ENCODE measurements at regions not wholly inside any gene's neighbourhood (a gene's known extent, or its start where the extent isn't known, plus 50 kb on each side); places are given as distances from the start of the nearest gene placed in this dataset.

- Histone ChIP-seq H4K20me1 (ENCODE audit: control insufficient read depth, extremely low read depth, insufficient read depth, low read length) (no peaks in the 10 kb centered on the region), H3K79me2 (ENCODE audit: control insufficient read depth, insufficient read depth, low read length) (no peaks in the 10 kb centered on the region)
- peak in 1 of 2 donors; percentile 36 for DNase-seq (ENCODE audit: low read depth in 2 of 2)
Measured at GRCh38 chr7:110539216-110539615, 551.7 kb upstream of the LRRN3 start.

DNA sequence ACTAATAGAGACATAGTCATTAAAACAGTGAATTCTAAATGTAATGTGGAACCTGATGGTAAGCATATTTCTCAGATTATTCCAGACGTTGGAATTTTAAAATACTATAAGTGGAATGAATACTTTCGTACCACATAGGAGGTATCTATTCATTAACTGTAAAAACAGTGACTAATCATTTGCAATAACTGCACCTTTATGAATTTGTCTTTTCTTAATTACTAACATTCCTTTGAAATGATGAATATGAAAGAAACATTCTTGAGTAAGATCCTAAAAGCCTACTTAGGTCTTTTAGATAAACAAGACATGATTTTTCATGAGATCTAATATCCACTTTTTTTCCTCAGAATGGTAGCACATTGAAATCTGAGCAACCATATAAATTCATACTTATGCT, 549.0 kb upstream of the LRRN3 start:
- TF ChIP-seq EZH2 (IDR thresholded peaks at IDR 0.05; ENCODE audit: low read length, missing control alignments) (no peak), CTCF (conservative IDR thresholded peaks at IDR 0.05 in 1 of 2, IDR thresholded peaks at IDR 0.05 in 1 of 2; ENCODE audit: low read depth in 1 of 2, low read length in 2 of 2) (no peak)
- H3K79me2 ChIP-seq (ENCODE audit: control insufficient read depth, insufficient read depth, low read length), result no peaks in the 10 kb centered on the region
- no peaks in the 10 kb centered on the region for H3K36me3 ChIP-seq (ENCODE audit: control insufficient read depth, insufficient read depth, low read length)
- H4K20me1 ChIP-seq (ENCODE audit: control insufficient read depth, extremely low read depth, insufficient read depth, low read length), result no peaks in the 10 kb centered on the region
- no peak overlapping the region for H3K4me3 ChIP-seq (replicated peaks in 1 of 4; ENCODE audit: control extremely low read depth in 1 of 4, insufficient read depth in 1 of 4, low read depth in 3 of 4, low read length in 4 of 4)
- peaks cover 2% of the 10 kb centered on the region for H3K4me1 ChIP-seq (ENCODE audit: control insufficient read depth, extremely low read depth, insufficient read depth, low read length)
- H3K27ac ChIP-seq (ENCODE audit: insufficient read depth, low read length), result no peak overlapping the region
- H2AFZ ChIP-seq (ENCODE audit: low read length), result no peak overlapping the region
- H3K9me3 ChIP-seq (ENCODE audit: control insufficient read depth, insufficient read depth, low read depth, low read length), result no peaks in the 10 kb centered on the region
- H3K27me3 ChIP-seq (ENCODE audit: control insufficient read depth, insufficient read depth, low read length), result no peaks in the 10 kb centered on the region
- DNase-seq (ENCODE audit: low read depth in 2 of 2), result peak in 1 of 2 donors; percentile 70
- H3K9ac ChIP-seq (ENCODE audit: insufficient read depth, low read length), result no peak overlapping the region
- no peak overlapping the region for H3K4me2 ChIP-seq (ENCODE audit: extremely low read depth, insufficient read depth, low read length)

More at GRCh38 chr7:110539216-110539615, 551.7 kb upstream of the LRRN3 start:
- H3K9ac ChIP-seq (ENCODE audit: insufficient read depth, low read length), result no peak overlapping the region
- no peak for TF ChIP-seq EZH2 (IDR thresholded peaks at IDR 0.05; ENCODE audit: low read length, missing control alignments)
- no peak for TF ChIP-seq CTCF (conservative IDR thresholded peaks at IDR 0.05 in 1 of 2, IDR thresholded peaks at IDR 0.05 in 1 of 2; ENCODE audit: low read depth in 1 of 2, low read length in 2 of 2)
- H3K36me3 ChIP-seq (ENCODE audit: control insufficient read depth, insufficient read depth, low read length), result no peaks in the 10 kb centered on the region
- no peak overlapping the region for H2AFZ ChIP-seq (ENCODE audit: low read length)
- H3K27ac ChIP-seq (ENCODE audit: insufficient read depth, low read length), result no peak overlapping the region
- H3K4me3 ChIP-seq (replicated peaks in 1 of 4; ENCODE audit: control extremely low read depth in 1 of 4, insufficient read depth in 1 of 4, low read depth in 3 of 4, low read length in 4 of 4), result no peak overlapping the region
- H3K27me3 ChIP-seq (ENCODE audit: control insufficient read depth, insufficient read depth, low read length), result no peaks in the 10 kb centered on the region
- no peaks in the 10 kb centered on the region for H3K9me3 ChIP-seq (ENCODE audit: control insufficient read depth, insufficient read depth, low read depth, low read length)
- H3K4me1 ChIP-seq (ENCODE audit: control insufficient read depth, extremely low read depth, insufficient read depth, low read length), result peaks cover 2% of the 10 kb centered on the region
- H3K4me2 ChIP-seq (ENCODE audit: extremely low read depth, insufficient read depth, low read length), result no peak overlapping the region

- no peak overlapping the region for H2AFZ ChIP-seq (ENCODE audit: low read length)
- no peak overlapping the region for H3K27ac ChIP-seq (ENCODE audit: insufficient read depth, low read length)
Measured at GRCh38 chr7:110544194-110544593, 546.7 kb upstream of the LRRN3 start.

More at GRCh38 chr7:110544194-110544593, 546.7 kb upstream of the LRRN3 start:
- DNase-seq (ENCODE audit: low read depth in 2 of 2), result peak; percentile 22 to 45
- no peaks in the 10 kb centered on the region for H3K36me3 ChIP-seq (ENCODE audit: control insufficient read depth, insufficient read depth, low read length)
- no peak overlapping the region for H3K4me3 ChIP-seq (replicated peaks in 1 of 4; ENCODE audit: control extremely low read depth in 1 of 4, insufficient read depth in 1 of 4, low read depth in 3 of 4, low read length in 4 of 4)
- H3K4me1 ChIP-seq (ENCODE audit: control insufficient read depth, extremely low read depth, insufficient read depth, low read length), result peaks cover 2% of the 10 kb centered on the region
- H3K9me3 ChIP-seq (ENCODE audit: control insufficient read depth, insufficient read depth, low read depth, low read length), result no peaks in the 10 kb centered on the region
- H3K9ac ChIP-seq (ENCODE audit: insufficient read depth, low read length), result no peak overlapping the region
- TF ChIP-seq CTCF (conservative IDR thresholded peaks at IDR 0.05 in 1 of 2, IDR thresholded peaks at IDR 0.05 in 1 of 2; ENCODE audit: low read depth in 1 of 2, low read length in 2 of 2) (no peak), EZH2 (IDR thresholded peaks at IDR 0.05; ENCODE audit: low read length, missing control alignments) (no peak)
- H3K79me2 ChIP-seq (ENCODE audit: control insufficient read depth, insufficient read depth, low read length), result no peaks in the 10 kb centered on the region
- no peak overlapping the region for H3K4me2 ChIP-seq (ENCODE audit: extremely low read depth, insufficient read depth, low read length)
- H3K27me3 ChIP-seq (ENCODE audit: control insufficient read depth, insufficient read depth, low read length), result no peaks in the 10 kb centered on the region
- no peaks in the 10 kb centered on the region for H4K20me1 ChIP-seq (ENCODE audit: control insufficient read depth, extremely low read depth, insufficient read depth, low read length)

Data from fibroblast of lung (primary cell).